GM19240 (cell line): ENCODE measurements at regions not wholly inside any gene's neighbourhood (a gene's known extent, or its start where the extent isn't known, plus 50 kb on each side); places are given as distances from the start of the nearest gene placed in this dataset.

Source experiments
- DNase-seq: peaks from one replicate; pipeline ENCODE4 v3.0.0; 2011; ENCODE audit warnings: low spot score; ENCODE audit not compliant: insufficient read length

DNA sequence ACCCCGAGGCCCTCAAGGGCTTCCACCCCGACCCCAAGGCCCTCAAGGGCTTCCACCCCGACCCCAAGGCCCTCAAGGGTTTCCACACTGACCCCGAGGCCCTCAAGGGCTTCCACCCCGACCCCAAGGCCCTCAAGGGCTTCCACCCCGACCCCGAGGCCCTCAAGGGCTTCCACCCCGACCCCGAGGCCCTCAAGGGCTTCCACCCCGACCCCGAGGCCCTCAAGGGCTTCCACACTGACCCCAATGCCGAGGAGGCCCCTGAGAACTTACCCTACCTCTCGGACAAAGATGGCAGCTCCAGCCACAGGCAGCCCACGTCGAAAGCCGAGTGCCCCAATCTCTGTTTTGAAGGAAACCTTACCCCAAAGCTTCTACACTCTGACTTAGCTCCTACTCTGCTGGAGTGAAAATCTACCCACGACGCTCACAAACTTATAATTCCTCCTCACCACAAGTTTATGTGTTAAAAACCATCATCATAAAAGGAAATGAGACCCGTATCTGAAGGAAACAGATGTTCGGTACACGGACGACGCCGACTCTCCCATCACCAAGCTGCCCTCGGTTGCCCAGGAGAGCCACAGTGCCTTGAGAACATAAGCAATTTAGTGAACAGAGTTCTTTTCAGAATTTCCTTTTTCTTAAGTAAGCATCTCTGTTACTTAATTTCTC is 61.2 kb upstream of the RPH3AL start:
- no peak for DNase-seq

DNA sequence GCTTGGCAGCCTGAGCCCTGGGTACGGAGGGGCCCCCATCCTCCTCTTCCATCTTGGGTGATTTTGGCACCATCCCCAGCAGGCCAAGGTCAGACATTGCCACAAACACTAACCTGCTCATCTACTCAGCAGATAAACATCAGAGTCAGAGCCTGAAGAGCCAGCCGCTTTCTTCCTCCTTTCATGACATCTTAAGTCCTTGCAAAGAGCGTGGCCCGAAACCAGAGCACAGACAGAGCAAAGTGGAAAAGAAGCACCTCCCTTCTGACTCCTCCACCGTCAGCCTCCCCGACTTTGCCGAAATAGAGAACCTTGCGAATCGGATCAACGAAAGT is 60.4 kb upstream of the RPH3AL start:
- DNase-seq, result no peak

DNA sequence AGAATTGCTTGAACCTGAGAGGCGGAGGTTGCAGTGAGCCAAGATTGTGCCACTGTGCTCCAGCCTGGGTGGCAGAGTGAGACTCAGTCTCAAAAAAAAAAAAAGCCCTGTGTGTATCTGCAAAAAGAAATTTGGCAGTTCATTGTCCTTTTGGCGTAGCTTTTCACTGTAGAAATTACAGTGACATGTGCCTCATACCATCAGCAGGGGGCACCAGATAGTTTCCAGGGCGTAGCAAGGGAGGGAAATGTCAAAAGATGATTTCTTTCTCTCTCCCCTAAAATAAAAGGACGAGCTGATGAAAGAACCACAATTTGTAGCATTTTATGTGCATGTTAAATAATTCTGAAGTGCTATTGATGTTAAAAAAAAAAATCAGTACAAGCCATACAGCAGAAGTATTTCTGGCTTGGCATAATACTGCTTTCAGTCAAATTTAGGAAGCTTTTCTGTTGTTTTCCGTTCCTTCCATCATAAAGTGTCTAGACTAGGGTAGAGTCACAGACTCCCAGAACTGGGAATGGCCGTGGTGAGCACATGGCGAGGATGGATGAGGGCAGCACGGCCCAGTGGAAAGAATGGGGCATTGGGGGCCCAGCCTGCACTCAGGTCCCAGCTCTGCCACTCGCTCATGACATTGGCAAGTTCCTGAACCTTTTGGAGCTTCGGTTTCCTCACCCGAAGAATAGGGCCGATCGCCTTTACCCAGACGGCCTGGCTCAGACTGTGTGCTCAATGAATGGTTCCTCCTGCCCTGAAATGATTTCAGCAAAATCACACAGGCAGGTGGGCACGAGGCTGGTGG is 59.8 kb upstream of the RPH3AL start:
- DNase-seq, result no peak

DNA sequence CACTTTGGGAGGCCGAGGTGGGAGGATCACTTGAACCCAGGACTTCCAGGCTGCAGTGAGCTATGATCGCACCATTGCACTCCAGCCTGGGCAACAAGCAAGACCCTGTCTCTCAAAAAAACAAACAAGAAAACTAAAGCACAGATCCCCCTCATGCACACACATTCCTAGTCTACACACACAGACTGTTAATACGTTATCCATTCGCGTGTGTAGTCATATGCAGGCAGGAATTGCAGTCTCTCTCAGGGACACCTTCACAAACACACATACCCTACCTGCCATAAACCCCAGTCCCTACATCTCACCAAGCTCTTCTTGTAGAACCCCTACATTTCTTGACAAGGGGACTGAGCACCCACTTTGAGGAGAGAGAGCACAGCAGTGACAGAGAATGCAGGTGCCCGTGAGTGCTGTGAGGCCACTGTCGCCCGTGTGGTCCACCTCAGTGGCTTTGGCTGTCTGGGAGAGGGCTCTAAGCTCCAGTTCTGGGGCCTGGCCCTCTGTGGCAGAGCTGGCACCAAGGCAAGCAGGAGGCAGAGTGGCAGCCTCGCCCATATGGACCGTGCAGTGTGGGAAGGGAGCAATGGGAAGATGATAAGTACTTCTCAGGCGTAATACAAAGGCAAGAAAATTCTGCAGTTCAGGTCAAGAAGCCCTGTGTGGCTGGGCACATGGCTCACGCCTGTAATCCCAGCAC is 59.0 kb upstream of the RPH3AL start:
- no peak for DNase-seq

DNA sequence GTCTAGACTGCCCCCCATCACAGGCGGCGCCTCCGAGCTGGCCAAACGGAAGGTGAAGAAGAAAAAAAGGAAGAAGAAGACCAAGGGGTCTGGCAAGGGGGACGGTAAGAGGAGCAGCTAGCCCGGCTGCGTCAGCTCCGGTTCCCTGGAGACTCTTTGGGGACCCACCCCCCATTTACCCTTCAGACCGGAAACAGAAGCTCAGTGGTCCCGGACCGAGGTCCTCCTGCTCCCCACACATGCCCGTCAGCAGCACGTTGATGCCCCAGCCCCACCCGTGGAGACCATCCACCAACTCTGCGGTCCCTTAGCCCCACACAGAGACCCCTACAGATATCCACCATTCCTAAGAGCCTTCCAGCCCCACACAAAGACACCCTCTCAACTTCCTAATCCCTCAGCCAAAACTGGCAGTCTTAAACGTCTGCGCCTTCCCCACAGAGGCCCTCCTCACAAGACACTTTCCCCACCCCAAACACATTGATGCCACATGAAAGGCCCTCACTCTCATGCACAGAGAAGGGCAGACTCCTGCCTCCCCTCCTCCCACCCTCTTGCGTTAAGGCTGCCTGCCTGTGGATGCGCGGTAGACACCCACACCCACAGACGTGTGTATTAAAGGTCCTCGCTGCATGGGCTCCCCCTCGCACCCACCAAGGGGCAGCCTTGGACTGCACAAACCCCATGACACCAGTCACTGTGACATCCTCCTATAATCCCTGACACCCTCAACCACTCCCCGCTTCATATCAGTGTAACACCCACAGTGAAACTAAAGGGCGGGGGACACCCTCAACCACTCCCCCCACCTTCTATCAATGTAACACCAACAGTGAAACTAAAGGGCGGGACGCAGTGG is 58.2 kb upstream of the RPH3AL start:
- DNase-seq, result no peak

DNA sequence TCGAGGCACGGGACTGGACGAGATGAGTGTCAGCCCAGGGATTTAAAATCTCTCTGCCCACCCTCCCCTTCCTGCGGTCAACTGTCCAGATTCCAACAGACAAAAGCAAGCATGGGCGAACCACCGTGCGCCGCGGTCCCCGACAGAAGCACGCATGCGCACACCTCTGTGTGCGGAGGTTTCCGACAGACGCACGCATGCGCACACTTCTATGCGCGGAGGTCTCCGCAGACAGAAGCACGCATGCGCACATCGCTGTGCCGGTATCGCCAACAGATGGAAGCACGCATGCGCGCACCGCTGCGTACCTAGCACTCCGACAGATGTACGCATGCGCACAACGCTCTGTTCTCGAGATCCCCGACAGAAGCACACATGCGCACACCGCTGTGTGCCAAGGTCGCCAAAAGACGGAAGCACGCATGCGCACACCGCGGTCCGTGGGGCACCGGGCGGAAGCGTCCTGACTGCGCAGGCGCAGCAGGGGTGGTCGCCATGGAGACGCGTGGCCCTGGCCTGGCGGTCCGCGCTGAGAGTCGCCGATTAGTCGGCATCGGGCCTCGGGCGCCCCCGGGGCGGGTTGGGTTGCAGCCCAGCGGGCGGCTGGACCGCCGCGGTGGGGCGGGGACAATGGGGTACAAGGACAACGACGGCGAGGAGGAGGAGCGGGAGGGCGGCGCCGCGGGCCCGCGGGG is 57.4 kb upstream of the RPH3AL start:
- peak; percentile 95 for DNase-seq

DNA sequence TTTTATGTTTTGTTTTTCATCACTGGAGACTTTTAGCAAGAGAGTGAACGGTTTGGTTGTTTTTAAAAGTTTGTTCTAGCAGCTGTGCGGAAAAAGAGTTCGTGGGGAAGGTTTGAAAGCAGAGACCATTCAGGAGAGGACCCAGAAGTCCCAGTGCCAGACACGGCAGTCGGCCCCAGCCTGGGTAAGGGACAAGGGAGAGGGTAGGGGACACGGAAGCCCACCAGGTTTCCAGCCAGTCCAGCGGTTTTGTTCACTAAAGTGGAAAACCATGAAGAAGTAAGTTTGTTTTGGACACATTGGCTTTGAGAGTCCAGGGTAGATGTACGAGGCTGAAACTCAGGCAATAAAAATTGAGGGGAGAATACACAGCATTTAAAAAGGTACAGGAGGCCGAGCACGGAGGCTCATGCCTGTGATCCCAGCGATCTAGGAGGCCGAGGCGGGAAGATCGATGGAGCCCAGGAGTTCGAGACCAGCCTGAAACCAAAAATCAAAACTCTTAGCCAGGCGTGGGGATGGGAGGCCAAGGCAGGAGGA is 56.8 kb upstream of the RPH3AL start:
- no peak for DNase-seq

DNA sequence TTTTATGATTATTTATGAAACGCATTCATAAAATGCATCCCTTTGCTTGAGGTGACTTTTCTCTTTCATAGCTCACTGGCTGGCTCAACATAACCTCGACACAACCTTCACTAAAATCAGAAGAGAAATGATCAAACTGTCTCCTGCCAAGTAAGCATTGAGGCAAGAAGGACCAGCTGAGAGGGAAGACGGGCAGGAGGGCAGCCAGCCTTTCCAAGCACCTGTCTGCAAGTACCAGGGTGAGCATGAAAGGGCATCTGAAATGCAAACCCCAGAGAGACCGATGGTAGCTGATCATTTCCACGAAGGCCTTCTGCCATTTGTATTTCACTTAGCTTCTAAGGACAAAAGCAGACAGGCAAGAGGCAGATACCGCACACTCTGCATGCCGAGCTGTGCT is 52.1 kb upstream of the RPH3AL start:
- DNase-seq, result no peak
